ENCODE measurements at regions not wholly inside any gene's neighbourhood (a gene's known extent, or its start where the extent isn't known, plus 50 kb on each side); places are given as distances from the start of the nearest gene placed in this dataset.

DNA sequence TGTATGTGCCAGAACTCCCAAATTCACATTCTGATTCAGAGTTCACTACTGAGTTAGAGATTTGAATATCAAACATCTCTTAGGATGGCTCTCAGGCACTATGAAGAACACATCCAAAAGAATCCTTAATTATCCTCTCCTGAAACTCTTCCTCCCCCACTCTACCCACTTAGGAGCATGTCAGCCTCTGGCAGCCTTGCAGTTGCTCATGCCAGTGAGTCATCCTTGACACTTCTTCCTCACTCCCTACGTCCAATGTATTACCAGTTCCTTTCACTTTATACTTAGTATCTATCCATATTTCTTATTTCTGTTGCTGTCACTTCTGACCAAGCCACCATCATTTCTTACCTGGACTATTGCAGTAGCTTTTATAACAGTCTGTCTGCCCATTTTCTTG, 192.0 kb upstream of the IMPG1 start:
- no peak overlapping the region for H3K18ac ChIP-seq (ENCODE audit: extremely low read depth, low read length)
- no peak overlapping the region for H2BK20ac ChIP-seq (ENCODE audit: low read length)
- H3K27me3 ChIP-seq (replicated peaks in 1 of 4; ENCODE audit: control insufficient read depth in 3 of 4, extremely low read depth in 1 of 4, insufficient read depth in 3 of 4, low read length in 3 of 4): no peaks in the 10 kb centered on the region
- H3K79me1 ChIP-seq (ENCODE audit: low read depth, low read length): no peaks in the 10 kb centered on the region
- H3K9ac ChIP-seq (replicated peaks in 1 of 4; ENCODE audit: extremely low read depth in 1 of 4, low read depth in 3 of 4, low read length in 3 of 4): no peak overlapping the region
- TF ChIP-seq HDAC6 (IDR thresholded peaks at IDR 0.05; ENCODE audit: low read depth, low read length) (no peak), CHD1 (IDR thresholded peaks at IDR 0.05; ENCODE audit: low read depth, low read length) (no peak), MAX (IDR thresholded peaks at IDR 0.05) (no peak), POU5F1 (IDR thresholded peaks at IDR 0.05; ENCODE audit: low read depth, low read length) (no peak), SP4 (IDR thresholded peaks at IDR 0.05; ENCODE audit: low read length) (no peak), GABPA (IDR thresholded peaks at IDR 0.05; ENCODE audit: borderline replicate concordance, insufficient read depth, low read length) (no peak), TBP (IDR thresholded peaks at IDR 0.05; ENCODE audit: low read depth, low read length) (no peak), PHF8 (conservative IDR thresholded peaks at IDR 0.05; ENCODE audit: low read depth, low read length) (no peak), SIX5 (IDR thresholded peaks at IDR 0.05; ENCODE audit: low read depth, low read length) (no peak)
- POLR2A ChIA-PET (ENCODE audit: partially characterized antibody): interaction anchor here (0.7 kb wide), 1 partner anchor 390 kb away, joined by 4 read pairs; no protein-coding TSS in a partner anchor
- no peak overlapping the region for H2AK5ac ChIP-seq (ENCODE audit: low read depth, low read length)
- H4K91ac ChIP-seq (replicated peaks; ENCODE audit: insufficient read length, low read length): no peak overlapping the region
- H2AFZ ChIP-seq (ENCODE audit: low read length): no peak overlapping the region
- H4K5ac ChIP-seq (ENCODE audit: insufficient read length, low read depth, low read length): no peak overlapping the region
- no peak overlapping the region for H3K56ac ChIP-seq (replicated peaks; ENCODE audit: insufficient read length, low read depth, low read length)
- no peak overlapping the region for H3K23ac ChIP-seq (ENCODE audit: insufficient read length)
- no peak overlapping the region for H3K4ac ChIP-seq (replicated peaks; ENCODE audit: insufficient read length, low read depth, low read length)
- H2BK12ac ChIP-seq (ENCODE audit: low read depth, low read length): no peak overlapping the region
- H3K79me2 ChIP-seq (ENCODE audit: control insufficient read depth in 1 of 2, insufficient read depth in 2 of 2, low read length in 2 of 2): no peaks in the 10 kb centered on the region
- H2BK15ac ChIP-seq (ENCODE audit: low read length): no peak overlapping the region
- H4K20me1 ChIP-seq (replicated peaks in 1 of 2; ENCODE audit: control insufficient read depth in 1 of 2, insufficient read depth in 2 of 2, low read length in 2 of 2): no peaks in the 10 kb centered on the region
- WGBS, 2 experiments (ENCODE audit: extremely low coverage in 1 of 2, insufficient coverage in 1 of 2, insufficient read length in 1 of 2, insufficient replicate concordance in 2 of 2, low coverage in 1 of 2, low lambda C conversion rate in 2 of 2, missing lambda C conversion rate in 1 of 2): 83% methylated on average over 1 of the region's 1 CpG; no CpG with 5 or more reads in 1 of the 2 experiments
- H3K4me2 ChIP-seq (ENCODE audit: insufficient read depth in 1 of 2, low read depth in 2 of 2, low read length in 2 of 2): no peak overlapping the region
- H3K4me3 ChIP-seq (ENCODE audit: extremely low read depth in 1 of 4, insufficient read depth in 2 of 4, low read depth in 3 of 4, low read length in 4 of 4): no peak overlapping the region
- H4K8ac ChIP-seq (ENCODE audit: extremely low read depth, insufficient read depth, low read length): no peak overlapping the region
- no peak overlapping the region for H3K27ac ChIP-seq (ENCODE audit: low read depth, low read length)
- H2BK120ac ChIP-seq (replicated peaks; ENCODE audit: low read depth, low read length): no peak overlapping the region
- CTCF ChIA-PET (ENCODE audit: partially characterized antibody): no interaction called here
- 0 out of 7 replicates have a peak, but pooled peaks cover 0 to 2% (median 0%) of the 10 kb centered on the region in 4 experiments for H3K4me1 ChIP-seq (replicated peaks in 1 of 4; ENCODE audit: control insufficient read depth in 3 of 4, insufficient read depth in 4 of 4, low read length in 3 of 4)
- no peak overlapping the region for H2BK5ac ChIP-seq (ENCODE audit: low read depth, low read length)
- DNase-seq (ENCODE audit: low read depth in 1 of 2, low spot score in 2 of 2) (no peak), FAIRE-seq (no peak)
- H3K23me2 ChIP-seq (ENCODE audit: low read depth, low read length): no peaks in the 10 kb centered on the region; the same call in 1 of the 2 replicates
- H3K14ac ChIP-seq (ENCODE audit: insufficient read length): no peak overlapping the region
- H3K36me3 ChIP-seq (ENCODE audit: control insufficient read depth in 2 of 4, insufficient read depth in 4 of 4, low read length in 3 of 4): peaks cover 0 to 7% (median 2%) of the 10 kb centered on the region in 4 experiments; a peak in 2 of 8 replicates
- peaks cover 31 to 48% of the 10 kb centered on the region in 2 experiments for H3K9me3 ChIP-seq (ENCODE audit: insufficient read depth in 2 of 2, low read depth in 1 of 2, low read length in 1 of 2)
